ENCODE measurements at regions not wholly inside any gene's neighbourhood (a gene's known extent, or its start where the extent isn't known, plus 50 kb on each side); places are given as distances from the start of the nearest gene placed in this dataset.

- no peak overlapping the region for H3K9ac ChIP-seq (ENCODE audit: low read depth in 2 of 2, low read length in 2 of 2)
- H3K4me3 ChIP-seq: no peak overlapping the region
- H3K36me3 ChIP-seq: no peaks in the 10 kb centered on the region
- no peaks in the 10 kb centered on the region for H3K9me3 ChIP-seq
- DNase-seq: no peak
- no peaks in the 10 kb centered on the region for H3K4me1 ChIP-seq
- no peak overlapping the region for H3K27ac ChIP-seq
- TF ChIP-seq, protein P1, sequence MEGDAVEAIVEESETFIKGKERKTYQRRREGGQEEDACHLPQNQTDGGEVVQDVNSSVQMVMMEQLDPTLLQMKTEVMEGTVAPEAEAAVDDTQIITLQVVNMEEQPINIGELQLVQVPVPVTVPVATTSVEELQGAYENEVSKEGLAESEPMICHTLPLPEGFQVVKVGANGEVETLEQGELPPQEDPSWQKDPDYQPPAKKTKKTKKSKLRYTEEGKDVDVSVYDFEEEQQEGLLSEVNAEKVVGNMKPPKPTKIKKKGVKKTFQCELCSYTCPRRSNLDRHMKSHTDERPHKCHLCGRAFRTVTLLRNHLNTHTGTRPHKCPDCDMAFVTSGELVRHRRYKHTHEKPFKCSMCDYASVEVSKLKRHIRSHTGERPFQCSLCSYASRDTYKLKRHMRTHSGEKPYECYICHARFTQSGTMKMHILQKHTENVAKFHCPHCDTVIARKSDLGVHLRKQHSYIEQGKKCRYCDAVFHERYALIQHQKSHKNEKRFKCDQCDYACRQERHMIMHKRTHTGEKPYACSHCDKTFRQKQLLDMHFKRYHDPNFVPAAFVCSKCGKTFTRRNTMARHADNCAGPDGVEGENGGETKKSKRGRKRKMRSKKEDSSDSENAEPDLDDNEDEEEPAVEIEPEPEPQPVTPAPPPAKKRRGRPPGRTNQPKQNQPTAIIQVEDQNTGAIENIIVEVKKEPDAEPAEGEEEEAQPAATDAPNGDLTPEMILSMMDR (IDR thresholded peaks at IDR 0.05): no peak
- intact Hi-C loops (cut with DNase I): no loop called here
- H3K27me3 ChIP-seq: no peaks in the 10 kb centered on the region
Measured at GRCh38 chr10:69687426-69687825, 57.4 kb downstream of the FAM241B start.

- intact Hi-C loops (cut with DNase I): no loop called here
- H3K4me3 ChIP-seq: no peak overlapping the region
- no peaks in the 10 kb centered on the region for H3K36me3 ChIP-seq
- H3K27me3 ChIP-seq: no peaks in the 10 kb centered on the region
- no peak overlapping the region for H3K9ac ChIP-seq (ENCODE audit: low read depth in 2 of 2, low read length in 2 of 2)
- TF ChIP-seq, protein P1 (IDR thresholded peaks at IDR 0.05): no peak
- no peaks in the 10 kb centered on the region for H3K4me1 ChIP-seq
- no peak overlapping the region for H3K27ac ChIP-seq
- no peaks in the 10 kb centered on the region for H3K9me3 ChIP-seq
- no peak for DNase-seq
Measured at GRCh38 chr10:69692267-69692666, 62.2 kb downstream of the FAM241B start.

GRCh38 chr10:69692891-69693290, 62.8 kb downstream of the FAM241B start:
- Histone ChIP-seq H3K36me3 (no peaks in the 10 kb centered on the region), H3K4me1 (no peaks in the 10 kb centered on the region), H3K9ac (ENCODE audit: low read depth in 2 of 2, low read length in 2 of 2) (no peak overlapping the region), H3K9me3 (no peaks in the 10 kb centered on the region), H3K27me3 (no peaks in the 10 kb centered on the region), H3K4me3 (no peak overlapping the region), H3K27ac (no peak overlapping the region)
- no peak for DNase-seq
- intact Hi-C loops (cut with DNase I): no loop called here
- TF ChIP-seq, protein P1 (IDR thresholded peaks at IDR 0.05): no peak

- no peak overlapping the region for H3K4me3 ChIP-seq
- H3K27me3 ChIP-seq: no peaks in the 10 kb centered on the region
- no peak overlapping the region for H3K27ac ChIP-seq
- TF ChIP-seq, protein P1 (IDR thresholded peaks at IDR 0.05): no peak
- H3K36me3 ChIP-seq: no peaks in the 10 kb centered on the region
- no peak for DNase-seq
- no peak overlapping the region for H3K9ac ChIP-seq (ENCODE audit: low read depth in 2 of 2, low read length in 2 of 2)
- no peaks in the 10 kb centered on the region for H3K4me1 ChIP-seq
- H3K9me3 ChIP-seq: no peaks in the 10 kb centered on the region
- intact Hi-C loops (cut with DNase I): no loop called here
Measured at GRCh38 chr10:69693886-69694285, 63.8 kb downstream of the FAM241B start.

GRCh38 chr10:69696073-69696731, 66.2 kb downstream of the FAM241B start:
- Histone ChIP-seq H3K9me3 (no peaks in the 10 kb centered on the region), H3K27me3 (no peaks in the 10 kb centered on the region), H3K4me3 (no peak overlapping the region), H3K27ac (no peak overlapping the region), H3K4me1 (no peaks in the 10 kb centered on the region), H3K36me3 (no peaks in the 10 kb centered on the region), H3K9ac (ENCODE audit: low read depth in 2 of 2, low read length in 2 of 2) (no peak overlapping the region)
- intact Hi-C loops (cut with DNase I): no loop called here
- TF ChIP-seq, protein P1 (IDR thresholded peaks at IDR 0.05): peak; percentile 29
- no peak for DNase-seq

Data from colonic mucosa (tissue), 4 donors.